ENCODE measurements at regions not wholly inside any gene's neighbourhood (a gene's known extent, or its start where the extent isn't known, plus 50 kb on each side); places are given as distances from the start of the nearest gene placed in this dataset.
A peak's percentile ranks its signal among the peaks of the same experiment; 100 is the strongest.

- TF ChIP-seq POLR2A (IDR thresholded peaks at IDR 0.05) (no peak), POLR2AphosphoS5 (IDR thresholded peaks at IDR 0.05) (no peak), CTCF (IDR thresholded peaks at IDR 0.05) (no peak)
- Histone ChIP-seq H3K36me3 (no peaks in the 10 kb centered on the region), H3K27me3 (no peaks in the 10 kb centered on the region), H3K9me3 (no peaks in the 10 kb centered on the region), H3K4me1 (no peaks in the 10 kb centered on the region), H3K4me3 (no peak overlapping the region), H3K27ac (no peak overlapping the region)
- intact Hi-C loops (cut with DNase I; ENCODE audit: low total_unique reads) = no loop called here
- no peak for DNase-seq (ENCODE audit: low spot score in 2 of 2)
These were observed 62.8 kb upstream of the LRRC1 start for GRCh38 chr6:53731866-53732636.

GRCh38 chr6:53730767-53731166 is 64.0 kb upstream of the LRRC1 start:
- Histone ChIP-seq H3K4me1 (no peaks in the 10 kb centered on the region), H3K27me3 (no peaks in the 10 kb centered on the region), H3K27ac (no peak overlapping the region), H3K36me3 (no peaks in the 10 kb centered on the region), H3K9me3 (no peaks in the 10 kb centered on the region), H3K4me3 (no peak overlapping the region)
- intact Hi-C loops (cut with DNase I; ENCODE audit: low total_unique reads) = no loop called here
- no peak for TF ChIP-seq CTCF (IDR thresholded peaks at IDR 0.05)
- no peak for TF ChIP-seq POLR2A (IDR thresholded peaks at IDR 0.05)
- no peak for TF ChIP-seq POLR2AphosphoS5 (IDR thresholded peaks at IDR 0.05)
- DNase-seq (ENCODE audit: low spot score in 2 of 2) = no peak

- Histone ChIP-seq H3K9me3 (no peaks in the 10 kb centered on the region), H3K27ac (no peak overlapping the region), H3K4me3 (peak overlapping the region in 1 of 3 donors; percentile 49), H3K36me3 (no peaks in the 10 kb centered on the region), H3K27me3 (no peaks in the 10 kb centered on the region), H3K4me1 (no peaks in the 10 kb centered on the region)
- no peak for DNase-seq (ENCODE audit: low spot score in 2 of 2)
- peak; percentile 78 to 80 (median 79) for TF ChIP-seq CTCF (IDR thresholded peaks at IDR 0.05)
- TF ChIP-seq POLR2A (IDR thresholded peaks at IDR 0.05) = no peak
- intact Hi-C loops (cut with DNase I; ENCODE audit: low total_unique reads) = loop anchor here (10.0 kb wide), 1 partner anchor 234 kb away; no protein-coding TSS in a partner anchor
These were observed 63.1 kb upstream of the KLHL31 start for GRCh38 chr6:53728570-53729194.

- Histone ChIP-seq H3K36me3 (no peaks in the 10 kb centered on the region), H3K9me3 (no peaks in the 10 kb centered on the region), H3K27ac (no peak overlapping the region), H3K4me3 (no peak overlapping the region), H3K27me3 (no peaks in the 10 kb centered on the region), H3K4me1 (no peaks in the 10 kb centered on the region)
- DNase-seq (ENCODE audit: low spot score in 2 of 2) = no peak
- intact Hi-C loops (cut with DNase I; ENCODE audit: low total_unique reads) = loop anchor here (10.0 kb wide), 1 partner anchor 233 kb away; no protein-coding TSS in a partner anchor
- no peak for TF ChIP-seq CTCF (IDR thresholded peaks at IDR 0.05)
- TF ChIP-seq POLR2A (IDR thresholded peaks at IDR 0.05) = no peak
- no peak for TF ChIP-seq POLR2AphosphoS5 (IDR thresholded peaks at IDR 0.05)
These were observed 62.2 kb upstream of the KLHL31 start for GRCh38 chr6:53727748-53728147.

Data from breast epithelium (tissue), 4 donors.